ENCODE measurements at regions not wholly inside any gene's neighbourhood (a gene's known extent, or its start where the extent isn't known, plus 50 kb on each side); places are given as distances from the start of the nearest gene placed in this dataset.

DNA sequence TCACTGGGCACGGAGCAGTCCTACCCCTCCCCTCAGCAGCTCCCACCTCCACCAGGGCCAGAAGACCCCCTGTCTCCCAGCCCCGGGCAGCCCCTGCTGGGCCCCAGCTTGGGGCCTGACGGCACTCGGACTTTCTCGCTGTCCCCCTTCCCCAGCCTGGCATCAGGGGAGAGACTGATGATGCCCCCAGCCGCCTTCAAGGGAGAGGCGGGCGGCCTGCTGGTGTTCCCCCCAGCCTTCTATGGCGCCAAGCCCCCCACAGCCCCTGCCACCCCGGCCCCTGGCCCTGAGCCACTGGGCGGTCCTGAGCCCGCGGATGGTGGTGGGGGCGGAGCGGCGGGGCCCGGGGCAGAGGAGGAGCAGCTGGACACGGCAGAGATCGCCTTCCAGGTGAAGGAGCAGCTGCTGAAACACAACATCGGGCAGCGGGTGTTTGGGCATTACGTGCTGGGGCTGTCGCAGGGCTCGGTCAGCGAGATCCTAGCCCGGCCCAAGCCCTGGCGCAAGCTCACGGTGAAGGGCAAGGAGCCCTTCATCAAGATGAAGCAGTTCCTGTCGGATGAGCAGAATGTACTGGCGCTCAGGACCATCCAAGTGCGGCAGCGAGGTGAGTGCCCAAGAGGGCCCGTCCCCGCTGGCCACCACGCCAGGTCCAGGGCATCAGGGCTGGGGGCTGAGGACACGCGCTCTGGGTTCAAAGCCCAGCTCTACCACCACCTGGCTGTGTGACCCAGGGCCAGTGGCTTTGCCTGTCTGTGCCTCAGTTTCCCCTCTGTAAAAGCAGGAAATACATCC is 58.6 kb downstream of the PHETA1 start:
- no peak for DNase-seq

DNA sequence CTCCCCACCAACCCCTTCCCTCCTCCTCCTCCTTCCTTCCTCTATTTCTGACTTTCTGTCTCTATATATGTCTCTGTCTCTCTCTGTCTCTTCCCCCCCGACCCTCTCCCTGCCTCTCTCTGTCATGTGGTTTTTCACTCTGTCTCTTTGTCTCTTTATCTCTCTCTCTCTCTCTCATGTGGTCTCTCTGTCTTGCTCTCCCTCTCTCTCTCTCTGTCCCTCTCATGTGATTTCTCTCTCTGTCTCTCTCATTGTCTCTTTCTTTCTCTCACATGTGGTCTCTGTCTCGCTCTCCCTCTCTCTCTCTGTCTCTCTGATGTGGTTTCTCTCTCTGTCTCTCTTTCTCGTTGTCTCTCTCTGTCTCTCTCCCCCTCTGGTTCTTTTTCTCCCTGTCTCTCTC is 59.3 kb downstream of the PHETA1 start:
- DNase-seq = no peak

DNA sequence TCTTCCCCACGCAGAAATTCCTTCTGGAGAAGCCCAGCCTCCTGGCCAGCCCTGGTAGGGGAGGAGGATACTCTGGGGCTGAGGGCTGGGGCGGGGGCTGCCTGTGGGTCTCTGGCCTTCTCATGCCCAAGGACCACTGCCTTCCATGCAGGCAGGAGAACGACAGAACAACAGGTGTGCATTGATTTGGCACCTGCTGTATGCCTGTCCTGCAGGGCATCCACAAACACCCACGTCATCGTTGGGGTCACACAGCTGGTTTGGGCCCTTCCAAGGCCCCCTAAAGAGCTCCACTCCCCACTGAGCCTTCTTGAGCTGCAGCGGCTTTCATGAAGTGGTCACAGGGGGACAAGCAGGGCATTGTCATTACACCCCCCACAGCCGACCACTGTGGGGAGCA is 60.4 kb downstream of the PHETA1 start:
- no peak for DNase-seq

DNA sequence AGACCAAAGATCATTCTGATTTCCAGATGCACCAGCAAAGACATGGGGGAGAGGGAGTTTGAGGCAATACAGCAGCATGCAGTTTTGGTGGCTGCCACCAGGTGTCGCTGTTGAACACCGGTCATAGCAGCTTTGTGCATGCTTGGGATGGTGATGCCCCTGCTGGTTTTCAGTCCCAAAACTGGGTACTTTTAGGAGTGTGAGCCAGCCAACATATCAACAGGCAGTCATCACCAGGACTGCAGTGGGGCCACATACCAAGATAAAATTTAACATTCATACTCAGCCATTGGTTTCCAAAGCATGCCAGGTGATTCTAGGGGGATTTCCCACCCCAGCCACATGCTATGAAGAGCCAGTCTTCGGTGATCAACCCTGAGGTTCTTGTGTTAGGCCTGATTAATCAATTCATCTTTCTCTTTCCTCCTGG is 64.2 kb downstream of the PHETA1 start:
- no peak for DNase-seq

DNA sequence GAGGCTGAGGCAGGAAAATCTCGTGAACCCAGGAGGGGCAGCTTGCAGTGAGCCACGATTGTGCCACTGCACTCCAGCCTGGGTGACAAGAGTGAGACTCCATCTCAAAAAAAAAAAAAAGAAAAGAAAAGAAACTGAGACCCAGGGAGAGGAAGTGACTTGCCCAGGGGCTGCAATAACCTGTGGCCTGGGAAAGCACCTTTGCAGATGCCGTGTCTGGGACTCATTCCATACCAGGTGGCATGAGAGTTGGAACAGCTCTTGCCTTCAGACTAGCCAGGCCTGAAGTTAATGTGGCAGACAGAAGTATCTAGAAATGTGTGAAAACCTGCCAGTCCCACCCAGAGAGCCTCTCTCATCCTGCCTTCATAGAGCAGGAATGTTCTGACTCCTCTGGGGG is 65.4 kb downstream of the PHETA1 start:
- no peak for DNase-seq

DNA sequence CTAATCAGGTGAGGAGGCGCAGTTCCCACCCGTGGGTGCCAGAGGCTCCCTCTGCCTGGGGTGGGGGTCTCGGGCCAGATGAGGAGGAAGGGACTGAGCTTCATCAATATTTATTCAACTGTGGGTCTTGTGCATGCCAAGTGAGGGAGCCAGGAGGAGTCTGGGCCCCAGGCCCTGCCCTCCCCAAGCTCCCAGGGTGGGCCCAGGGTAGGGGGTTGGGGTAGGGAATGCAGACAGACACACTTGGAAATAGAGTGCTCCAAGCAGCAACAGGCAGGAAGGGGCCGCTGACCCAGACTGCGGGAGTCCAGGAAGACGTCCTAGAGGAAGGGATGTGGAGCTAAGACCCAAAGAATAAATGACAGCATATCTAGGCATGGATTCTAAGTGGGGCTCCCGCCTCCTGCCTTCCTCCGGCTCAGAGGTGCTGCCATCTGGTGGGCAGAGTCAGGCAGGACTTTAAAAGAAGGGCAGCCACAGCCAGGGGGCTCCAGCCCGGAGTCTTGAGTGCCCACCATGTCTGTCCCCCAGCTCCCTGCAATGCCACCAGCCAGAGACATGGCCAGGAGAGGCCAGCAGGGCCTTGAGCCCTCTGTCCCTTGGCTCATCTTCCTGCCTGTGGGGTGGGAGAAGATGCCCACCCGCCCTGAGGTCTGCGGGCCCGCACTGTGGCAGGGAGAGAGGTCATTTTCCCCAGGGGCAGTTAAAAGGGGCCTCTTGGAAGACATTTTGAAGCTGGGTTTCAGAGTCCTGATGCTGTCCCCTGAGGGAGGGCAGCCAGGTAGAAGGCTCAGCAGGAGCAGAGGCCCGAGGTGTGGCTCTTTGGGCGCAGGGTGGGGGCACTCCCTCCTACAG is 70.1 kb downstream of the PHETA1 start:
- peak; percentile 52 for DNase-seq

DNA sequence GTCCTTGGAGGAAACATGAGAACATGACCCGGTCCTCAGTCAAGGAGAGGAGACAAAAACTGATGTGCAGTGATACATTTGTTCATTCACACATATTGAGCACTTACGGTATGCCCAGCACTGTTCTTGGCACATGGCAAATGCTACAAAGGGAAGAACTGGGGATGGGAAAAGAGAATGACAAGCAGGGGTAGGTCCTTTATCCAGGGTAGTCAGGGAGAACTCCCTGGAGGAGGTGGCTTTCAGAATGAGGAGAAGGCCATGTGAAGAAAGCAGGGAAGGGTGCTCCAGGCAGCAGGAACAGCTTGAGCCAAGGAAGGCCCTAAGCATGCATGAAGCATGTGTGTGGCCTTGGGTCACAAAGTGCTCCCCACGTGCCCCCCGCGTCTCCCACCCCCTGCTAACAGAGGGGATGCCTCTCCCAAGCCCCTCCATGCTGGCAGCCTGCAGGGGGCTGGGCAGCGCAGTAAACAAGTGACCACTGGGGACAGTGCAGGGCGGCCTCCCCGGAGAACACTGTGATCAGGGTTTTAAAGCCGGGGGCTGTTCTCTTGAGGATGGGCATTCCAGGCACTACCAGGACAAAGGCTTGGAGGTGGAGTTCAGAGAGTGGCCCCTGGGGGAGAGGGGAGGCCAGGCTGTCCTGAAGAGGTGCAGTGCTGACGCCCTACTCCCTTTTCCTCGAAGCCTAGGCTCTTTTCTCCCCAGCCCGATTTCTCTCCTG is 71.0 kb downstream of the PHETA1 start:
- no peak for DNase-seq

DNA sequence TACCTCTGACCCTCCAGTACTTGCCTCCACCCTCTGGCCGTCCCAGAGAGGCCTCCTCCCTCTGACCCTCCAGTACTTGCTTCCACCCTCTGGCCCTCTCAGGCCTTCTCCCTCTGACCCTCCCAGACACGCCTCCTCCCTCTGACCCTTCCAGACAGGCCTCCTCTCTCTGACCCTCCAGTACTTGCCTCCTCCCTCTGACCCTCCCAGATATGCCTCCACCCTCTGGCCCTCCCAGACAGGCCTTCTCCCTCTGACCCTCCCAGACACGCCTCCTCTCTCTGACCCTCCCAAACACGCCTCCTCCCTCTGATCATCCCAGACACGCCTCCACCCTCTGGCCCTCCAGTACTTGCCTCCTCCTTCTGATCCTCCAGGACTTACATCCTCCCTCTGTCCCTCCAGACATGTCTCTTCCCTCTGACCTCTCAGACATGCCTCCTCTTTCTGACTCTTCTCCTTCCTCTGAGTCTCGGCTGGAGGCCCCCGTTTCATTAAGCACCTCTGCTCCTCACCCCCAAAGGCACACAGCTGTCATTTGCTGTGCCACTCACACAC is 71.9 kb downstream of the PHETA1 start:
- no peak for DNase-seq

DNA sequence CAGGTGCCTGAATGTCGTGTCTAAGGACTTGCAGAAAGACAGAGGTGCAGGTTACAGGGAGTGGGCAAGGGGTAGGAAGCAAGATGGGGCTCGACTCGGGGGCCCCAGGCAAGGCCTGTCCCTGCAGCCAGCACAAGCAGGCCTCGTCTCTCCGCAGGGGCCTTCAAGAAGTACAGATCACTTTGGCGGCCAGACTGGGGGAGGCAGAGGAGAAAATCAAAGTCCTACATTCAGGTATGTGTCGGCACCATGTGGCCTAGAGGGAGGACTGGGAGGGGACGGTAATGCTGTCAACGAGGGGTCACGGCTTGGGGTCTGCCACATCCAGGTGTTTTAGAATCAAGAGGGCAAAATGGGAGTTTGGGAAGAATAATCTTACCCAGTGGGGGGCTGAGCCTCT is 73.7 kb downstream of the PHETA1 start:
- no peak for DNase-seq

DNA sequence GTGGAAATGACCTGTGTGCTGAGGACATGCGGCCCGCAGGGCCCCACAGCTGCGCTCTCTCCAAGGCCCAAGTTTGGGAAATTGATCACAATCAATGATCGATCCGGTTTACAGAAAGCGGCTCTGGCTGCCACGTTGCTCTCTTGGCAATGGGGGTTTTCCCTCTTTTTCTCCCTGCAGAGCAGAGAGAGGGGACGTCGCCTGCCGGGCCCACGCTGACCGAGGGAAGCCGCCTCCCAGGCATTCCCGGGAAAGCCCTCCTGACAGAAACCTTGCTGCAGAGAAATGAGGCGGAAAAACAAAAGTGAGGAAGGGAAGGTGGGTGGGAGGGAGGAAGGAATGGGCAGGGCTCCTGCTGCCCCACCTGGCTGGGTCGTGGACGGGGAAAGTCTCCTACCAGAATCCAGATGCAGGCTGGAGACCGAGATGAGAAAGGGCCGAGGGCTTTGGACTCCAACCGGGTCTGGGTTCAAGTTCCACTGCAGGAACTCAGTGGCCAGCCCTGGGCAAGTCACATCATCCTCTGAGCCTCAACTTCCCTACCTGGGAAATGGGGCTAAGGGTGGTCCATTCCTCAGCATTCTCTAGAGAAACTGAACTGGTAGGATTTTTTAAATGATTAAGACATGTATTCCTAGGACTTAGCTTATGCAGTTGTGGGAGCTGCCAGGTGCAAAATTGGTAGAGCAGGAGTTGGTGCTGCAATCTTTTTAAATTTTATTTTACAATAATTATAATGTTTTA is 75.5 kb downstream of the PHETA1 start:
- no peak for DNase-seq

DNA sequence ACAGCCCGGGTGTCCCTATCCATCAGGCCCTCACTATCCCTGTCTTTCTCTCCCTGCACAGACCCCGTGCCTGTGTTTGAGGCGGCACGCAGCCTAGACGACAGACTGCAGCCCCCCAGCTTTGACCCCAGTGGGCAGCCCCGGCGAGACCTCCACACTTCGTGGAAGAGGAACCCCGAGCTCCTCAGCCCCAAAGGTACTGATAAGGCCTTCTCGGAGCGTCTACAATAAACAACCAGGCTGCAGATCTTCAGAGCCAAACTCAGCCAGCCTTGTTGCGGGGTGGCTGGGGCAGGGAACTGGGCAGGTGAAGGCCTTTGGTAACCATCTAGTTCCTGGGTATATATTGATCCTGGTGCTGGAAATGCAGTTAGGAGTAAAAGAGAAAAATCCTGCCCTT is 77.5 kb downstream of the PHETA1 start:
- DNase-seq = no peak

DNA sequence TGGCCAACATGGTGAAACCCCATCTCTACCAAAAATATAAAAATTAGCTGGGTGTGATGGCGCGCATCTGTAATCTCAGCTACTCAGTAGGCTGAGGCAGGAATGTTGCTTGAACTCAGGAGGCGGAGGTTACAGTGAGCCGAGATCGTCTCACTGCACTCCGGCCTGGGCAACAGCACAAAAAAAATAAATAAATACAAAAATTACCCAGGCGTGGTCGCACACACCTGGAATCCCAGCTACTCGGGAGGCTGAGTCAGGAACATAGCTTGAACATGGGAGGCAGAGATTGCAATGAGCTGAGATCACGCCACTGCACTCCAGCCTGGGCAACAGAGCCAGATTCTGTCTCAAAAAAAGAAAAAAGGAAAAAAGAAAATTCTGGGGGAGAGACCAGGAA is 80.1 kb downstream of the PHETA1 start:
- no peak for DNase-seq

DNA sequence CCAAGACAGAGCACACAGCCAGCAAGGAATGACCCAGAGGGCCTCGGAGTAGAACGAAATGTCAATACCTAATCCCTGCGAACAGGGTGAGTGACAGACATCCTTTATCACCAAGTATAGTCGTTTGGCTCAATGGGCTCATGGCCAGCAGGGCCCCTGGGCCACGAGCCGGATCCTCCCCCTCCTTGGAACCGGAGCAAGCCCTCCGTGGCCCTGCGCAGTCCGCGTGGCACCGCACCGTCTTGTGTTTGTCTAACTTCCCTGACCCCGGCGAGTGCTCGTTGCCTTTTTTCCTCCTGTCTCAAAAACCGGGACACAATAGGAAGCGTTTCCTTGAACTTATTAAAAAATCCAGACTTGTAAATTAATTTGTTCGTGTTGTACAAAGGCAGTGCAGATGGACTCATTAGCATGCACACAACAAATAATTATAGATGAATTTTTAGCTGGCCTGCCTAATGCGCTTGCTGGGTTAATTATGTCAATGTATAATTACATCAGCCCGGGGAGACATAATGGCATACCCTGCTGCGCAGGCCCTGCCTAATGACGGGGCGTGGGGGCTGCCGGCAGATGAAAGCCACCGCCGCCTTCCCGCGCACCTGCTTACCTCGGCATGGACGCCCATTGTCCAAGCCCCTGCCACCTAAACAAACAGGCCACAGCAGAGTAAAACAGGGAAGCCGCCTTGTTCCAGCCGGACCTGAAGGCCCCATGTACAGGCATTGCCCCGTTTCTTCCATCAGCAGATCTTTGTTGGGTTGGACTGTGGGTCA is 81.6 kb downstream of the PHETA1 start:
- no peak for DNase-seq

DNA sequence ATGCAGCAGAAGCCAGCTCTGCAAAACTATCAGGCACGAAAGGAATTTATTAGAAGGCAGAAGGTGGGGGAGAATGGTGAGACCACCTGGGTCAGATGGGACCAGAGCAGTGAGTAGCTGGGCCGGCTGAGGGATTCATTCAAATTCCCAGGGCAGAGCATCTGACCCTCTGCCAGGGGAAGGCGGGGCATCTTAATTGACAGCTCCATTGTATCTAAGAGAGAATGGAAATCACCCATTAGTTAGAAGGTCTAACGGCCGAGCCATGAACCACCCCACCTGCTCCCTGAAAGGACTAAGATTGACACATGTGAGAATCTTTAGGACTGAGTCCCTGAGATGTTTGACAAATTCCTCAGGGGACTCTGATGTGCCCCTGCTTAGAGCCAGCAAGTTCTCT is 83.7 kb downstream of the PHETA1 start:
- DNase-seq = no peak

DNA sequence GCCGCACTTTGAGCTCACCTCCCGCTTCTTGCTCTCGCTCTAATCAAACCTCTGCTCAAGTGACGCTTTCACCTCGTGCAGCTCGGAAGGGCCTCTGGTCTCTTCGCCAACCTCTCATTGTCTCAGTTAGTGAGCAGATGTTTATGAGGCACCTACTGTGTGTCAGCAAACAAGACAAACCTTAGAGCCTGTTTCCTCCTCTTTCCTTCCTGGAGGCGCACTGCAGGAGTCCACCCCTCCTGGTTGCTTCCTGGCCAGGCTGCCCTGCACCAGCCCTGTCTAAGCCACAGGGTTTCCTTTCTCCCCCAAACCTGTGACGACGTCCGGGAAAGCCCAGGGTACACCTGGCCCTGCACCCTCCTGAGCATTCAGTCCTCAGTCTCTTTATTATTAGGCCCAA is 84.2 kb downstream of the PHETA1 start:
- no peak for DNase-seq

DNA sequence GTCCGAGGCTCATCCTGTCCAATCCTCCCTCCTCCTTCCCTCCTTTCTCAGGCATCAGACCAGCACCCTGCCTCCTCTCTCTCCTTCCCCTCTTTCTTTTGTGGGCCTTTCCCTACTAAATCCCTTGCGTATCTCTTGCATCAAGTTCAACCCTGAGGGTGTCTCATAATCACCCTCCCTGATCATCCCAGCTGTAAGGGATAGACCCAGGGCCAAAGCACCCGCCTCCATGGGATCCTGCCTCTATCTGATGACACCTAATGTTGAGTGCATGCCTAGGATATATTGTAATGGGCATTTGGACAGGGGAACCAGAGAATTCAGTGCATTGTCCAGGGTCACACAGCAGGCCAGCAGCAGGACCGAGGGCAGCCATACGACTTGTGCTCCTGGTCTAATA is 84.9 kb downstream of the PHETA1 start:
- no peak for DNase-seq

DNA sequence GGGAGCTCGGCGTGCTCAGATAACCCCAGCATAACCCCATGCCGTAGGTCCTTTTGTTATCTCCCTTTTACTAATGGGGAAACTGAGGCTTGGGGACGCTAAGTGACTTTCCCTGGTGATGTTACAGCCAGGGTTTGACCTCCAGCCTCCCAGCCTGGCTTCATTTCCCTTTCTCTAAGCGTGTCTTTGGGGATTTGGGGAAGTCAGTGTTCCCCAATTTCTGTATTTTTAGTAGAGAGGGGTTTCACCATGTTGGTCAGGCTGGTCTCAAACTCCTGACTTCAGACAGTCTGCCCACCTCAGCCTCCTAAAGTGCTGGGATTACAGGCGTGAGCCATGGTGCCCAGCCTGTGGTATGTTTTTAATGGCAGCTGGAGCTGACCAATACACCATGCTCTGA is 85.4 kb downstream of the PHETA1 start:
- DNase-seq = no peak

DNA sequence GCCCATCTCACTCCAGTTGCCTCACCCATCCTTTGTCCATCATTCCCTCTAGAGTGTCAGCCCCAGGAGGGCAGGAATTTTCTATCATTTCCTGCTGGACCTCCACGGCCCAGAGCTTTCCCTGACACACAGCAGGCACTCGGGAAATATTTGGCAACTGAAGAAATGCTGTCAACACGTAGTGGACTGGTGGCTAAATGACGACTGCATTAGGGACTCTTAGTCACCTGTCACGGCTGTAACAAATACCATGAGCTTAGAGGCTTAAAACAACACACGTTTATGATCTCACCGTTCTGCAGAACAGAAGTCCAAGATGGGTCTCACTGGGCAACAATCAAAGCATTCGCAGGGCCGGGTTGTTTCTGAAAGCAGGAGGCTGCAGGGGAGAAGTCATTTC is 91.3 kb downstream of the PHETA1 start:
- DNase-seq = no peak

DNA sequence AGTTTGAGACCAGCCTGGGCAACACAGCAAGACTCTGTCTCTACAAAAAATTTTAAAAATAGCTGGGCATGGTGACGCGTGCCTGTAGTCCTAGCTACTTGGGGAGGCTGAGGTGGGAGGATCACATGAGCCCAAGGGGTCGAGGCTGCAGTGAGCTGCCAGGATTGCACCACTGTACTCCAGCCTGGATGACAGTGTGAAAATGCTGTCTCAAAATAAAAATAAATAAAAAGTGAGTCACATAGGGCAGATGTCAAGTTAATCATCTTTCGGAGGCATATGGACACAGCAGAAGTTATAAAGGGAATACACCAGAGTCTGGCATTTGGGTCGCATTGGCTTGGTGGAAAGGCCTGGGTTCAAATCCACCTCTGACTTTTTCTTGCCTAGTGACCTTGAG is 92.7 kb downstream of the PHETA1 start:
- peak; percentile 25 for DNase-seq

DNA sequence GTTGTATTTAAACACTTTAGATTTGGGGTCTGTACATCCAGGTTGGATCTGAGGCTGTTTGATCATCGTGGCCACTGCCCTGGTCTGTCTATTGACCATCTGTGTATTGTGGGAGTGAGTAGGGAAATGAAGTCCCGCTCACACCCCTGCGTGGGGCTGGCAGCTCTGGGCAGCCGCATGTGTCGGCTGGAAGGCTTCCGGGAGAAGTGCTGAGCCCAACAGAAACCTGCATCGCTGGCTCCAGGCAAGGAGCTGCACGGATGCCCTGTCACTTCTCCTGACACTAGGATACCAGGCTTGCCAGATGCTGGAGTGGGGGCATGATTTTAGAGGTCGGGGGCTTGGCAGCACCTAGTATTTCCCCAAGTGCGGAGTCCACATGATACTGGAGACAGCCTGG is 93.6 kb downstream of the PHETA1 start:
- no peak for DNase-seq

DNA sequence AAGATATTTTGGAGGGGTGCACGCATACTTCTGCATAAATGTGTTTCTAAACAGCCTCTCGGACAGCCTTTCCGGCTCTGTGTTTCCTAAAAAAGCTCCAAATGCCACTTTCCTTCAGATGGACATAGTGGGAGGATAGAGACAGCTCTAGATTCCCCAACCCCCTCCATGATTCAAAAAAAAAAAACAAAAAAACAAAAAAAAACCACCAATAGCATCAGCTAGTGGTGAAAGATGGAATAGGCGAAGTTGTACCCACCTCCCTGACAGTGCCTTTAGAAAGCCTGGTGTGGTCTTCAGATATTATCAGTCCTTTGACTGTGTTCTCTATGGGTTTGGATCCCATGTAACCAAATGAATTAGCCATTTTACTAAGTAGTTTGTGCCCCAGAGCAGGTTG is 94.1 kb downstream of the PHETA1 start:
- DNase-seq = peak; percentile 12
